Transverse colon (tissue), 3 donors: ENCODE measurements at regions not wholly inside any gene's neighbourhood (a gene's known extent, or its start where the extent isn't known, plus 50 kb on each side); places are given as distances from the start of the nearest gene placed in this dataset.

ENCODE experiments used
- CTCF ChIP-seq, 5 experiments: fragments of 200-600 bp in 3 of 5; fragments of 450-650 bp in 2 of 5; sonication (generic) in 3 of 5; IDR thresholded peaks; 1 replicate in 2 of 5; 2 replicates in 3 of 5; pipeline ENCODE4 v1.5.1; 2016 to 2017; ENCODE audit warnings: antibody characterized with exemption in 5 of 5, inconsistent platforms in 3 of 5, mild to moderate bottlenecking in 2 of 5, moderate library complexity in 1 of 5
- POLR2A ChIP-seq: fragments of 450-650 bp; IDR thresholded peaks from one replicate; pipeline ENCODE4 v1.6.1; 2016; ENCODE audit warnings: antibody characterized with exemption, mild to moderate bottlenecking, moderate library complexity

GRCh38 chr13:22138947-22139346 lies 468.1 kb downstream of the FGF9 start:
- TF ChIP-seq CTCF (IDR thresholded peaks at IDR 0.05) (no peak), POLR2A (no peak)
